Stimulated activated CD8-positive, alpha-beta memory T cell treated with anti-CD3 and anti-CD28 coated beads, Interleukin-15, amount 100 ng/mL, for 48 hours (primary cell): ENCODE measurements at regions not wholly inside any gene's neighbourhood (a gene's known extent, or its start where the extent isn't known, plus 50 kb on each side); places are given as distances from the start of the nearest gene placed in this dataset.
"Not testable (repeated sequence)": the region's sequence is repeated elsewhere in the genome, so short reads cannot be mapped to it uniquely, and the experiment has no call there.

ENCODE experiments used
- DNase-seq, 2 donors: peaks; one replicate each; pipeline ENCODE4 v3.0.0-alpha.2; 2020; ENCODE audit warnings: low read depth in 2 of 2

- not testable (repeated sequence) for DNase-seq
Observed at GRCh38 chr15:20473465-20473864, 68.1 kb downstream of the GOLGA6L6 start.

GRCh38 chr15:20472983-20473382 is 68.6 kb downstream of the GOLGA6L6 start:
- DNase-seq: peak in 1 of 2 donors; percentile 0

- DNase-seq: not testable (repeated sequence)
Observed at GRCh38 chr15:20470810-20471209, 70.8 kb downstream of the GOLGA6L6 start.

DNA sequence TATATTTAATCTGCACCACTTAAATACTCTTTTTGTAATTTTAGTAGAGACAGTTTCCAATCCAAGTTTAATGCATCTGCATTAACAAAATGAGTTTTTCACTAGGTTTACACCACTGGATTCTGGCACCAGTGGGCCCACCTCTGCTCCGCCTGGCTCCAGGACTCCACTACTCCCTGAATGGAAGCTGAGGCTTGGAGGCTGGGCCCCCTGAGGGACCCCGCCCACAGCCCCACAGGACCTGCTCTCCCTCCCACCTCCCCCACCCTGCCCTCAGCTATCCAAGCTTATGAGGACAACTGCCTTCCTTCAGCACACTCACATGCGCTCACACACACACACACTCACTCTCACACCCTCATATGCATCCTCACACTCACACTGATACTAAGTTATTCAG is 100.5 kb downstream of the GOLGA6L6 start:
- not testable (repeated sequence) for DNase-seq

DNA sequence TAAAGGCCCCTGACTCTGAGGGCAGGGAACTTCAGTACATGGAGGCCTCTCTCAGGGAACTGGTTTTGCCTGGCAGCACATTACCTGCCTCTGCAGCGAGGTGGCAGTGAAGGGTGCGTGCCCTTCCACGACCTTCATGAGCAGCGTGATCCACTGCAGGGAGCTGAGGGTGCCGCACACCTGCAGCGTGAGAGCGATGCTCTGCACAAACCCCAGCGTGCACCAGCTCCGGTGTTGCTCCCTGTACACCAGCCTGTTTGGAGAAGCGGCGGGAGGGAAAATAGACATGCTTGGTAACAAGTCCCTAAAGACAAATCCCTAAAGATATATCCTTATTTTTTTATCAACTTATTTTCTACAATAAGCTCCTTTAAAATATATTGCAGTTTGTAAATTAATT is 101.2 kb downstream of the GOLGA6L6 start:
- not testable (repeated sequence) for DNase-seq

GRCh38 chr15:20439111-20439510 is 102.5 kb downstream of the GOLGA6L6 start:
- DNase-seq: not testable (repeated sequence)

DNA sequence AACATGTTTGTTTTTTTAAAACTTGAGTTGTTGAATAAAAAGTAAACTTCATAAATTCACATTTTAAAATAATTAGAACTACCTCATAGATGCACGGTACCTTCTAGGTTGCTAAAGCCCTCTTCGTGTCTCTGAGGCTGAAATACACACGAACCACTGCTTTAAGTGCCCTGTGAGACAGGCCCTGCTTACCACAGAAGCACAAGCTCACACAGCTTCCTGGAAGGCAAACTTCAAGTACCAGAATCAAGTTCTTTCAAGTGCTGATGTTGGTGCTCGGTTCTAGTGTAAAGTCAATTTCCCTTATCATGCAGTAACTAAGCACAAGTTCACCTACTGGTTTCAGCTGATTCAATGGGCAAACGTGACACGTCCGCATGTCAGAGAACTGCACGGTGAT is 103.3 kb downstream of the GOLGA6L6 start:
- not testable (repeated sequence) for DNase-seq

DNA sequence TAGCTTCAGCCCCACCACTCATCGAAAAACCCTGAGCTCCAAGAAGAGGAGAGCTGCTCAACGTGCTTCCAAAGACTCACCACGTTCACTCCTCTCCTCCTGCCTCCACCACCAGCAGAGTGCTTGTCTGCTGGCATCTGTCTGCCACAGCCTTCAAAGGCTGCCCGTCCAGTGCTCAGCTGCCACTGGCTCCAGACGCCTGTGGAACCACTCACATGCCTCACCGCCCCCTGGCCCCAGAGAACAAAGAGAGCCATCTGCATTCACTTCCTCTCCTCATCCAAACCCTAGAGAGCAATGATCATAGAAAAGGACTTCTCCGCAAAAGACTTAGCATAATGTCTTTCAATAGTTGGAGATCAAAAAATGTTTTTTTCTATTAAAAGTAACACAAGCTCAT is 108.1 kb downstream of the GOLGA6L6 start:
- DNase-seq: not testable (repeated sequence)

GRCh38 chr15:20430495-20430894 is 111.1 kb downstream of the GOLGA6L6 start:
- DNase-seq: not testable (repeated sequence)

- not testable (repeated sequence) for DNase-seq
Observed at GRCh38 chr15:20420710-20421109, 120.9 kb downstream of the GOLGA6L6 start.

DNA sequence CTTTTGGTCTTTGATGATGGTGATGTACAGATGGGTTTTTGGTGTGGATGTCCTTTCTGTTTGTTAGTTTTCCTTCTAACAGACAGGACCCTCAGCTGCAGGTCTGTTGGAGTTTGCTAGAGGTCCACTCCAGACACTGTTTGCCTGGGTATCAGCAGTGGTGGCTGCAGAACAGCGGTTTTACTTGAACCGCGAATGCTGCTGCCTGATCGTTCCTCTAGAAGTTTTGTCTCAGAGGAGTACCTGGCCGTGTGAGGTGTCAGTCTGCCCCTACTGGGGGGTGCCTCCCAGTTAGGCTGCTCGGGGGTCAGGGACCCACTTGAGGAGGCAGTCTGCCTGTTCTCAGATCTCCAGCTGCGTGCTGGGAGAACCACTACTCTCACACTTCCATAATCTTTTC is 125.0 kb downstream of the GOLGA6L6 start:
- DNase-seq: not testable (repeated sequence)

DNA sequence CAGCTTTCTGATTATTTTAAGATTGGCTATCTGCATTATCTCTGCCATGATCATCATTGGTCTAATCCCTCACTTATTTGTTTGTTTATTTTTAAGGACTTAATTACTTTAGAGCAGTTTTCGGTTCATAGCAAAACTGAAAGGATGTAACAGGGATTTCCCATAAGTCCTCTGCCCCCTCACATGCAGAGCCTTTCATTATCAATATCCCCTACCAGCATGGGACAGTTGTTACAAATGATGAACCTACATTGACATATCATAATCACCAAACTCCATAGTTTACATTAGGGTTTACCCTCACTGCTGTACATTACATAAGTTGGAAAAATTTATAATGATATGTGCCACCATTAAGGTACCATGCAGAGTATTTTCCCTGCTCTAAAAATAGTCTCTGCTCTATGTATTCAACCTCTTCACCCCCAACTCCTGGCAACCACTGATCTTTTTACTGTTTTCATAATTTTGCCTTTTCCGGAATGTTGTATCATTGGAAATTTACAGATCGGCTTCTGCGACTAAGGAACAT is 131.9 kb downstream of the GOLGA6L6 start:
- not testable (repeated sequence) for DNase-seq

DNA sequence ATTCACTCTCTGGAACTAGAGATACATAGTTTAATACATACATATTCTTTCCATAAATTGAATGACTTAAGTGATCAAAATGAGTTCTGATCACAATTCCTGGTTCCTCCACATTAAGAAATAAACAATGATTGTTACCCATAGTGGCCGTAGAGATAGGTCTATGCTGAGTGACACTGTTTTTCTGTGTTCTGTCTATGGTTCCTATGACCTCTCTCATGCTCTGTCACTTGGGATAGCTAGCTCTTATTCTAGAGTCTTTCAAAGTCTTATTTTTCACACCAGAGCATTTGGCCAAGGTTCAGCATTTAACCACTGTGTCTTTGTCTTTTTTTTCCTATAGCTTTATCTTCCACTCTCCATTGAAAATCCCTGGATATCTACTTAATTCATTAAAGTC is 132.4 kb downstream of the GOLGA6L6 start:
- DNase-seq: no peak

DNA sequence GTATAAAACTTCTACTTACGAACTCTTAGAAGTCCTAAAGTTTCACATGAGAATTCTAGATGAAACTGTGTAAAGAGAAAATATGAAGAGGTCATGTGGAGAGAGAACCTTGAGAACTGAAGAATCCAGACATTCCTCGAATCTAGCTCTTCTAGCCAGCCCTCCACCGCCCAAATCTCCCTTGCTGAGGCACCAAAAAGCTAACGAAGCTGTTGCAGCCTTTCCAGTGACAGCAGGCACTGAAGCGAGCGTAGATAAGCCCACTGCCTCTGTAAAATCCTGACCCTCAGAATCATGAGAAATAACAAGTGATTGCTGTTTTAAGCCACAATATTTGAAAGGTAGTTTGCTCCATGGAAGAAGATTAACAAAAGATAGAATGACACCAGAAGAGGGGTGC is 134.0 kb downstream of the GOLGA6L6 start:
- no peak for DNase-seq

- not testable (repeated sequence) for DNase-seq
Observed at GRCh38 chr15:20404571-20404970, 137.0 kb downstream of the GOLGA6L6 start.

DNA sequence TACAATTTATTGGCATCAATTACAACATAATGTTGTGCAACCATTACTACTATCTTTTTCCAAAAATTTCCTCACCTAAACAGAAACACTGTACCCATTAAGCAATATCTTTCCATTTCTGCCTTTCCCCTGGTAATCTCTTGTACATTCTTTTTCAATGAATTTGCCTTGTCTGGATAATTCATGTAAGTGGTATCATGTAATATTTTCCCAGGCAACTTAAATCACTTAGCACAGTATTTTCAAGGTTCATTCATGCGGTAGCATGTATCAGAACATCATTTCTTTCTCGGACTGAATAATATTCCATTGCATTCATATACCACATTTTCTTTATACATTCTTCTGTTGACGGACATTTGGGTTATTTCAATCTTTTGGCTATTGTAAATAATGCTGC is 139.0 kb downstream of the GOLGA6L6 start:
- DNase-seq: not testable (repeated sequence)

DNA sequence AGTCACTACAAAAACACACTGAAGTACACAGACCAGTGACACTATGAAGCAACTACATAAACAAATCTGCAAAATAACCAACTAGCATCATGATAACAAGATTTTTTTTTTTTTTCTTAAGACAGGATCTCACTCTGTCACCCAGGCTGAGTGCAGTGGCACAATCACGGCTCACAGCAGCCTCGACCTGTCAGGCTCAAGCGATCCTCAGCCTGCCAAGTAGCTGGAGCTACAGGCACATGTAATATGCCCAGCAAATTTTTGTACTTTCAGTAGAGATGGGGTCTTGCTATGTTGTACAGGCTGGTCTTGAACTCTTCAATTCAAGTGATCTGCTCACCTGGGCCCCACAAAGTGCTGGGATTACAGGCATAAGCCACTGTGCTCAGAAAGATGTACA is 140.5 kb downstream of the GOLGA6L6 start:
- not testable (repeated sequence) for DNase-seq

- DNase-seq: not testable (repeated sequence)
Observed at GRCh38 chr15:20398680-20399079, 142.9 kb downstream of the GOLGA6L6 start.

DNA sequence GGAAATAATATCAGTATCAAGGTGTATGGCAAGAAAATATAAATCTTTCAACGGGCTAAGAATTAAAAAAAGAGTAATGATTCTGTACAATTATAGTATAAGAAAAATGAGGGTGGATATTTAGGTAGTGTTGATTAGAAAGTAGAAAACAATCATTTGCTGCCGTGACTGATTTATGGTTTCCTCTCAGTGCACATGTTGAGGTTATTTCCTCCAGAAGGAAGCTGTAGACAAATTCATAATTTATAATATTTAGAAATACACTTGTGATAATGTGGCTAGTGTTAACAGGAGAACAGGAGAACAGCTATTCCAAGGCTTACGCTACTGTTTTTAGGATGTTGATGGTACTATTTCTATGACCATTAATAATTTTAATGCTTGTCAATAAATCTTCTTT is 153.4 kb downstream of the GOLGA6L6 start:
- not testable (repeated sequence) for DNase-seq

GRCh38 chr15:20386198-20386597 is 155.4 kb downstream of the GOLGA6L6 start:
- DNase-seq: no peak

DNA sequence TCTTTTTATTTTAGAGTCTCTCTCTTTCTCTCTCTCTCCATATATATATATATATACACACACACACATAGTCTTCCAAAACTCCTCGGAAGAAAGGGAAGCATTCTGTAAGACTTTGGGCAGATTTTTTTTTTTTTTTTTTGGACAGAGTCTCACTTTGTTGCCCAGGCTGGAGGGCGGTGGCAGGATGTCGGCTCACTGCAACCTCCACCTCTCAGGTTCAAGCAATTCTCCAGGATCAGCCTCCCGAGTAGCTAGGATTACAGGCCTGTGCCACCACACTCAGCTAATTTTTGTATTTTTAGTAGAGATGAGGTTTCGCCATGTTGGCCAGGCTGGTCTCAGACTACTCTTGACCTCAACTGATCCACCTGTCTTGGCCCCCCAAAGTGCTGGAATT is 161.4 kb downstream of the GOLGA6L6 start:
- DNase-seq: not testable (repeated sequence)

- DNase-seq: no peak
Observed at GRCh38 chr15:20376872-20377271, 164.7 kb downstream of the GOLGA6L6 start.

GRCh38 chr15:20372416-20372815 is 169.2 kb downstream of the GOLGA6L6 start:
- not testable (repeated sequence) for DNase-seq

- no peak for DNase-seq
Observed at GRCh38 chr15:20369500-20369899, 172.1 kb downstream of the GOLGA6L6 start.
